GM23248 (cell line): ENCODE measurements at regions not wholly inside any gene's neighbourhood (a gene's known extent, or its start where the extent isn't known, plus 50 kb on each side); places are given as distances from the start of the nearest gene placed in this dataset.

ENCODE experiments used
- DNase-seq: peaks from one replicate; pipeline ENCODE4 v3.0.0-alpha.2; 2015
- H2AFZ ChIP-seq: fragments of 200-600 bp; sonication (generic); 2 replicates; pipeline ENCODE4 v1.6.1; 2016; ENCODE audit warnings: antibody characterized with exemption
- H3F3A ChIP-seq: fragments of 200-600 bp; sonication (generic); 2 replicates; pipeline ENCODE4 v1.6.1; 2016; ENCODE audit warnings: mild to moderate bottlenecking, antibody characterized with exemption, mixed run types; ENCODE audit not compliant: insufficient read depth
- H3K27ac ChIP-seq: fragments of 200-600 bp; sonication (generic); 2 replicates; pipeline ENCODE4 v1.5.1; 2016; ENCODE audit warnings: mild to moderate bottlenecking
- H3K27me3 ChIP-seq: fragments of 200-600 bp; sonication (generic); replicated peaks from 2 replicates; pipeline ENCODE4 v1.6.1; 2016; ENCODE audit warnings: mild to moderate bottlenecking; ENCODE audit not compliant: insufficient read depth
- H3K36me3 ChIP-seq: fragments of 200-600 bp; sonication (generic); 2 replicates; pipeline ENCODE4 v1.6.1; 2016; ENCODE audit warnings: low read depth, mild to moderate bottlenecking
- H3K4me1 ChIP-seq: fragments of 200-600 bp; sonication (generic); 2 replicates; pipeline ENCODE4 v1.6.1; 2016; ENCODE audit warnings: mild to moderate bottlenecking; ENCODE audit not compliant: insufficient read depth
- H3K4me2 ChIP-seq: fragments of 200-600 bp; sonication (generic); one replicate; pipeline ENCODE4 v1.6.1; 2016; ENCODE audit warnings: mild to moderate bottlenecking; ENCODE audit not compliant: unreplicated experiment
- H3K4me3 ChIP-seq: fragments of 200-600 bp; sonication (generic); 2 replicates; pipeline ENCODE4 v1.5.1; 2016; ENCODE audit warnings: mild to moderate bottlenecking
- H3K79me2 ChIP-seq: fragments of 200-600 bp; sonication (generic); 2 replicates; pipeline ENCODE4 v1.6.1; 2016; ENCODE audit warnings: mild to moderate bottlenecking; ENCODE audit not compliant: insufficient read depth
- H3K9ac ChIP-seq: fragments of 200-600 bp; sonication (generic); 2 replicates; pipeline ENCODE4 v1.6.1; 2016; ENCODE audit warnings: mild to moderate bottlenecking
- H3K9me2 ChIP-seq: fragments of 200-600 bp; sonication (generic); 2 replicates; pipeline ENCODE4 v1.6.1; 2016; ENCODE audit warnings: mixed run types, mild to moderate bottlenecking, moderate library complexity; ENCODE audit not compliant: insufficient read depth
- H3K9me3 ChIP-seq: fragments of 200-600 bp; sonication (generic); one replicate; pipeline ENCODE4 v1.6.1; 2017; ENCODE audit warnings: low read depth
- H4K20me1 ChIP-seq: fragments of 200-600 bp; sonication (generic); 2 replicates; pipeline ENCODE4 v1.6.0; 2016; ENCODE audit not compliant: insufficient read depth
- EZH2 ChIP-seq: fragments of 200-600 bp; sonication (generic); IDR thresholded peaks from 2 replicates; pipeline ENCODE4 v1.6.1; 2018; ENCODE audit warnings: antibody characterized with exemption, mild to moderate bottlenecking; ENCODE audit not compliant: insufficient read depth, poor library complexity, severe bottlenecking
- EZH2phosphoT487 ChIP-seq: fragments of 200-600 bp; sonication (generic); IDR thresholded peaks from 2 replicates; pipeline ENCODE4 v1.6.1; 2018; ENCODE audit warnings: antibody characterized with exemption, moderate library complexity, mild to moderate bottlenecking, low read depth; ENCODE audit not compliant: insufficient read depth
- WGBS, 2 experiments: methylation state at CpG; one replicate each; pipeline ENCODE4 v1.1.6; 2015 to 2017; ENCODE audit warnings: low lambda C conversion rate in 2 of 2, low coverage in 1 of 2; ENCODE audit errors: missing lambda C conversion rate in 2 of 2; 5-methylcytosine and 5-hydroxymethylcytosine counted together
- in situ Hi-C: fragments of 300-500 bp; cut with MboI; formaldehyde crosslinking; loops from 2 replicates; pipeline ENCODE4 v1.15.0; 2020

- in situ Hi-C loops: no loop called here
- Histone ChIP-seq H3F3A (no peaks in the 10 kb centered on the region), H4K20me1 (no peaks in the 10 kb centered on the region), H2AFZ (no peak overlapping the region), H3K9me3 (no peaks in the 10 kb centered on the region), H3K79me2 (no peaks in the 10 kb centered on the region), H3K9ac (no peak overlapping the region), H3K4me1 (no peaks in the 10 kb centered on the region), H3K36me3 (no peaks in the 10 kb centered on the region), H3K27ac (no peak overlapping the region), H3K4me3 (no peak overlapping the region), H3K27me3 (no peaks in the 10 kb centered on the region), H3K4me2 (no peak overlapping the region), H3K9me2 (no peaks in the 10 kb centered on the region)
- DNase-seq: no peak
- 31 to 33% methylated on average over 6 of the region's 6 CpGs for WGBS, 2 experiments
- no peak for TF ChIP-seq EZH2phosphoT487
- no peak for TF ChIP-seq EZH2
Measured at GRCh38 chr20:60591172-60591799, 633.1 kb downstream of the CDH26 start.

DNA sequence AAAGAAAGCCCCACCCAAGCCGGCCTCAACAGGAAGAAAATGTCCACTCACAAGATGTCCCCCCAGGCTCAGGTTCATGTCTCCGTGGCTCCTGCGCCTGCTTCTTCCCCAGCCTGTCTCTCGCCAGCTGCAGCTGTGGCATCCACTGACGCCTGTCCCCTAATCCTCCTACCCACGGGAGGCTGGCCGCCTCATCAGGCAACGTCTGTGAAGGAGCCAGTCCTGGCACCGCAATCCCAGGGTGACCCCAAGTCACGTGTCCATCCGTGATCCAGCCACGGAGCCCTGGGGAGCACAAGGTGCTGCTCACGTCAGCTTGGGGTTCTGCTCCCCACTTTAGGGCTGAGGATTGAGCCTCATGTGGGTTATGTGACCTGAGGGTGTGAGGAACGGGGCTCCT, 640.3 kb downstream of the CDH26 start:
- H3K9me3 ChIP-seq: no peaks in the 10 kb centered on the region
- no peaks in the 10 kb centered on the region for H3F3A ChIP-seq
- in situ Hi-C loops: no loop called here
- no peaks in the 10 kb centered on the region for H3K9me2 ChIP-seq
- no peaks in the 10 kb centered on the region for H3K79me2 ChIP-seq
- no peak overlapping the region for H3K4me2 ChIP-seq
- no peak overlapping the region for H2AFZ ChIP-seq
- no peaks in the 10 kb centered on the region for H3K4me1 ChIP-seq
- H3K27ac ChIP-seq: no peak overlapping the region
- 39 to 49% methylated on average over 14 of the region's 14 CpGs for WGBS, 2 experiments
- no peak overlapping the region for H3K9ac ChIP-seq
- H3K36me3 ChIP-seq: no peaks in the 10 kb centered on the region
- no peak for TF ChIP-seq EZH2
- no peak for TF ChIP-seq EZH2phosphoT487
- no peak for DNase-seq
- H4K20me1 ChIP-seq: no peaks in the 10 kb centered on the region
- H3K4me3 ChIP-seq: no peak overlapping the region
- H3K27me3 ChIP-seq: no peaks in the 10 kb centered on the region

- no peak for TF ChIP-seq EZH2
- TF ChIP-seq EZH2phosphoT487: no peak
Measured at GRCh38 chr20:60599381-60599780, 641.2 kb downstream of the CDH26 start.

DNA sequence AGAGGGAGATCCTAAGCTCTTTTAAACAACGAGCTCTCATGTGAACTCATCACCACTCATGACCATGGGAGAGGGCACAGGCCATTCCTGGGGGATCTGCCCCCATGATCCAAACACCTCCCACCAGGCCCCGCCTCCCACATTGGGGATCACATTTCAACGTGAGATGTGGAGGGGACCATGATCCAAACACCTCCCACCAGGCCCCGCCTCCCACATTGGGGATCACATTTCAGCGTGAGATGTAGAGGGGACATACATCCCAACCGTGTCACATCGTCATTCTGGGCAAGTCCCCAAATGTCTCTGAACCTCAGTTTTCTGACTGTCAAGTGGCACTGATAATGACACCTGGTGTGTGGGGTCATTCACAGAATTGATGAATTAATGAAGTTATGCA, 641.8 kb downstream of the CDH26 start:
- Histone ChIP-seq H3K4me3 (no peak overlapping the region), H2AFZ (no peak overlapping the region), H3K4me2 (no peak overlapping the region), H3K4me1 (no peaks in the 10 kb centered on the region), H3K36me3 (no peaks in the 10 kb centered on the region), H3K9ac (no peak overlapping the region), H3K27me3 (no peaks in the 10 kb centered on the region), H3K9me3 (no peaks in the 10 kb centered on the region), H3K9me2 (no peaks in the 10 kb centered on the region), H3K27ac (no peak overlapping the region), H3K79me2 (no peaks in the 10 kb centered on the region), H3F3A (no peaks in the 10 kb centered on the region), H4K20me1 (no peaks in the 10 kb centered on the region)
- TF ChIP-seq EZH2phosphoT487 (no peak), EZH2 (no peak)
- in situ Hi-C loops: no loop called here
- DNase-seq: no peak
- WGBS, 2 experiments: 23 to 25% methylated on average over 7 of the region's 7 CpGs

More at GRCh38 chr20:60599381-60599780, 641.2 kb downstream of the CDH26 start:
- Histone ChIP-seq H3K27me3 (no peaks in the 10 kb centered on the region), H3K4me1 (no peaks in the 10 kb centered on the region), H2AFZ (no peak overlapping the region), H4K20me1 (no peaks in the 10 kb centered on the region), H3K9ac (no peak overlapping the region), H3F3A (no peaks in the 10 kb centered on the region), H3K9me2 (no peaks in the 10 kb centered on the region), H3K36me3 (no peaks in the 10 kb centered on the region), H3K9me3 (no peaks in the 10 kb centered on the region), H3K4me3 (no peak overlapping the region), H3K79me2 (no peaks in the 10 kb centered on the region), H3K4me2 (no peak overlapping the region), H3K27ac (no peak overlapping the region)
- no peak for DNase-seq
- 64 to 69% methylated on average over 16 of the region's 16 CpGs for WGBS, 2 experiments
- in situ Hi-C loops: no loop called here

DNA sequence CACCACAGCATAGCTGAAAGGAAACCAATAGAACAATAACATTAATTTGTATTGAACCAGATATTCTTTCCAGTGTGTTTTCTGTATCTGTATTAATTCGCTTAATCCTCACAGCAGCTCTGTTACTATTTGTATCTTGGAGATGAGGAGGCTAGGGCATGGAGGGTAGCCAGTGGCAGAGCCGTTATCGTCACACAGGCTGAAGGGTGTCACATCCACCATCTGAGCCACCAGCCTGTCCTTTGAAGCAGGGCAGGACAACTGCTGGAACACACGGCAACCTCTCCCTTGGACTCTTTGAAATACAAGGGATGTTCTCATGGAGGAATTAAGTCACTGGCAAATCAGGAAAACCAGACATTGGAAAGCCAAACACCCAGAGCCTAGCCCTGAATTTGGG, 628.0 kb upstream of the CDH4 start:
- Histone ChIP-seq H2AFZ (no peak overlapping the region), H3K79me2 (no peaks in the 10 kb centered on the region), H3K36me3 (no peaks in the 10 kb centered on the region), H3K9me2 (no peaks in the 10 kb centered on the region), H3K4me3 (no peak overlapping the region), H3K27me3 (no peaks in the 10 kb centered on the region), H3K4me1 (no peaks in the 10 kb centered on the region), H3K27ac (no peak overlapping the region), H3K9me3 (no peaks in the 10 kb centered on the region), H3K9ac (no peak overlapping the region), H4K20me1 (no peaks in the 10 kb centered on the region), H3F3A (no peaks in the 10 kb centered on the region), H3K4me2 (no peak overlapping the region)
- in situ Hi-C loops: no loop called here
- no peak for TF ChIP-seq EZH2phosphoT487
- TF ChIP-seq EZH2: no peak
- no peak for DNase-seq
- 11% methylated on average over 4 of the region's 4 CpGs for WGBS, 2 experiments
